ENCODE measurements at regions not wholly inside any gene's neighbourhood (a gene's known extent, or its start where the extent isn't known, plus 50 kb on each side); places are given as distances from the start of the nearest gene placed in this dataset.

DNA sequence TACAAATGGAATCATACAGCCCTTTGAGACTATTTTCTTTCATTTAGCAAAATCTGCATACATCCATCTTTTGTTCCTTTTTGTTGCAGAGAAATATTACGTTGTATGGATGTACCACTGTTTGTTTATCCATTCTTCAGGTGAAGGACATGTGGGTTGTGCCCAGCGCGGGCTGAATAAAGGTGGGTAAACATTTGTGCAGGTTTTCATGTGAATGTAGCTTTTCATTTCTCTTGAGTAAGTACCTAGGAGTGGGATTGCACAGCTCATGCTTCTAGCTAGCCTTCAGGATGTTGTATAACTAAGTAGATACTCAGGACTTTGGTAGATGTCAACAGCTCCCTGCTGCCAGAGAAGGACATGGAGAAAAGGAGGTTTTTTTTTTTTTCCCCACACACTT is 50.6 kb upstream of the SPRED2 start (continued):
- TF ChIP-seq, protein P1, sequence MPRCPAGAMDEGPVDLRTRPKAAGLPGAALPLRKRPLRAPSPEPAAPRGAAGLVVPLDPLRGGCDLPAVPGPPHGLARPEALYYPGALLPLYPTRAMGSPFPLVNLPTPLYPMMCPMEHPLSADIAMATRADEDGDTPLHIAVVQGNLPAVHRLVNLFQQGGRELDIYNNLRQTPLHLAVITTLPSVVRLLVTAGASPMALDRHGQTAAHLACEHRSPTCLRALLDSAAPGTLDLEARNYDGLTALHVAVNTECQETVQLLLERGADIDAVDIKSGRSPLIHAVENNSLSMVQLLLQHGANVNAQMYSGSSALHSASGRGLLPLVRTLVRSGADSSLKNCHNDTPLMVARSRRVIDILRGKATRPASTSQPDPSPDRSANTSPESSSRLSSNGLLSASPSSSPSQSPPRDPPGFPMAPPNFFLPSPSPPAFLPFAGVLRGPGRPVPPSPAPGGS (CRISPR knock-in tag; IDR thresholded peaks at IDR 0.05) = no peak
- TF ChIP-seq DNMT3B (CRISPR knock-in tag; conservative IDR thresholded peaks at IDR 0.05) (no peak), IKZF4 (CRISPR knock-in tag; IDR thresholded peaks at IDR 0.05; ENCODE audit: borderline replicate concordance, low read depth, not compliant biosample characterization) (no peak), ZNF580 (CRISPR knock-in tag; IDR thresholded peaks at IDR 0.05; ENCODE audit: borderline replicate concordance, low read depth) (no peak), ZNF83 (CRISPR knock-in tag; IDR thresholded peaks at IDR 0.05; ENCODE audit: borderline replicate concordance) (no peak), GATAD1 (CRISPR knock-in tag; IDR thresholded peaks at IDR 0.05) (no peak; the same call in 1 of the 2 replicates), ZNF468 (CRISPR knock-in tag; IDR thresholded peaks at IDR 0.05) (no peak), AHR (CRISPR knock-in tag; IDR thresholded peaks at IDR 0.05) (no peak), MTF1 (CRISPR knock-in tag; IDR thresholded peaks at IDR 0.05) (no peak), ZNF333 (CRISPR knock-in tag; IDR thresholded peaks at IDR 0.05; ENCODE audit: borderline replicate concordance) (no peak), ZNF33B (CRISPR knock-in tag; IDR thresholded peaks at IDR 0.05) (no peak), MAFG (CRISPR knock-in tag; IDR thresholded peaks at IDR 0.05) (no peak), NR0B2 (CRISPR knock-in tag; IDR thresholded peaks at IDR 0.05) (no peak), ZSCAN22 (CRISPR knock-in tag; IDR thresholded peaks at IDR 0.05) (no peak), ZNF496 (CRISPR knock-in tag; IDR thresholded peaks at IDR 0.05; ENCODE audit: insufficient replicate concordance) (no peak), FIP1L1 (IDR thresholded peaks at IDR 0.05; ENCODE audit: borderline replicate concordance, insufficient read depth, low read depth, low read length) (no peak), SP140L (CRISPR knock-in tag; IDR thresholded peaks at IDR 0.05; ENCODE audit: borderline replicate concordance) (no peak), ZNF142 (CRISPR knock-in tag; IDR thresholded peaks at IDR 0.05) (no peak), SP5 (CRISPR knock-in tag; IDR thresholded peaks at IDR 0.05; ENCODE audit: borderline replicate concordance, low read depth) (peak; percentile 57; the same call in 1 of the 2 replicates), SRSF4 (IDR thresholded peaks at IDR 0.05; ENCODE audit: low read depth, low read length, poor library complexity, severe bottlenecking) (no peak), ZNF331 (CRISPR knock-in tag; IDR thresholded peaks at IDR 0.05) (peak; percentile 38; the same call in 1 of the 2 replicates), ZNF263 (CRISPR knock-in tag; IDR thresholded peaks at IDR 0.05) (no peak)
- TF ChIP-seq, protein P2, sequence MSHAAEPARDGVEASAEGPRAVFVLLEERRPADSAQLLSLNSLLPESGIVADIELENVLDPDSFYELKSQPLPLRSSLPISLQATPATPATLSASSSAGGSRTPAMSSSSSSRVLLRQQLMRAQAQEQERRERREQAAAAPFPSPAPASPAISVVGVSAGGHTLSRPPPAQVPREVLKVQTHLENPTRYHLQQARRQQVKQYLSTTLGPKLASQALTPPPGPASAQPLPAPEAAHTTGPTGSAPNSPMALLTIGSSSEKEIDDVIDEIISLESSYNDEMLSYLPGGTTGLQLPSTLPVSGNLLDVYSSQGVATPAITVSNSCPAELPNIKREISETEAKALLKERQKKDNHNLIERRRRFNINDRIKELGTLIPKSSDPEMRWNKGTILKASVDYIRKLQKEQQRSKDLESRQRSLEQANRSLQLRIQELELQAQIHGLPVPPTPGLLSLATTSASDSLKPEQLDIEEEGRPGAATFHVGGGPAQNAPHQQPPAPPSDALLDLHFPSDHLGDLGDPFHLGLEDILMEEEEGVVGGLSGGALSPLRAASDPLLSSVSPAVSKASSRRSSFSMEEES (CRISPR knock-in tag; IDR thresholded peaks at IDR 0.05) = peak; percentile 48
